Neural progenitor cell (in vitro differentiated cells): ENCODE measurements at regions not wholly inside any gene's neighbourhood (a gene's known extent, or its start where the extent isn't known, plus 50 kb on each side); places are given as distances from the start of the nearest gene placed in this dataset.
"Not testable (repeated sequence)": the region's sequence is repeated elsewhere in the genome, so short reads cannot be mapped to it uniquely, and the experiment has no call there.

Source experiments
- DNase-seq: peaks from one replicate; pipeline ENCODE4 v3.0.0-alpha.2; 2016; ENCODE audit warnings: low spot score
- H2AFZ ChIP-seq: fragments of 200-600 bp; sonication (generic); replicated peaks from 2 replicates; pipeline ENCODE4 v1.6.1; 2016; ENCODE audit warnings: antibody characterized with exemption
- H3F3A ChIP-seq: fragments of 200-600 bp; sonication (generic); 2 replicates; pipeline ENCODE4 v1.6.1; 2016; ENCODE audit warnings: antibody characterized with exemption, low read depth
- H3K27ac ChIP-seq: fragments of 200-600 bp; sonication (generic); 2 replicates; pipeline ENCODE4 v1.5.1; 2016; ENCODE audit warnings: mild to moderate bottlenecking
- H3K27me3 ChIP-seq: fragments of 200-600 bp; sonication (generic); 2 replicates; pipeline ENCODE4 v1.6.1; 2016; ENCODE audit warnings: mild to moderate bottlenecking, moderate library complexity
- H3K36me3 ChIP-seq: fragments of 200-600 bp; sonication (generic); 2 replicates; pipeline ENCODE4 v1.5.1; 2016
- H3K4me1 ChIP-seq: fragments of 200-600 bp; sonication (generic); 2 replicates; pipeline ENCODE4 v1.6.1; 2016; ENCODE audit warnings: mixed run types
- H3K4me2 ChIP-seq: fragments of 200-600 bp; sonication (generic); 2 replicates; pipeline ENCODE4 v1.6.1; 2016
- H3K4me3 ChIP-seq: fragments of 200-600 bp; sonication (generic); 2 replicates; pipeline ENCODE4 v1.5.1; 2016
- H3K79me2 ChIP-seq: fragments of 200-600 bp; sonication (generic); 2 replicates; pipeline ENCODE4 v1.6.1; 2016; ENCODE audit warnings: low read depth
- H3K9ac ChIP-seq: fragments of 200-600 bp; sonication (generic); 2 replicates; pipeline ENCODE4 v1.6.1; 2016
- H3K9me3 ChIP-seq: fragments of 200-600 bp; sonication (generic); 2 replicates; pipeline ENCODE4 v1.5.1; 2016; ENCODE audit warnings: low read depth
- H4K20me1 ChIP-seq: fragments of 200-600 bp; sonication (generic); 2 replicates; pipeline ENCODE4 v1.6.1; 2016; ENCODE audit warnings: low read depth
- H3K27ac Mint-ChIP-seq: 3 replicates; pipeline ENCODE4 v1.8.0; 2021; ENCODE audit warnings: mixed read lengths
- H3K27me3 Mint-ChIP-seq: 2 replicates; pipeline ENCODE4 v1.8.0; 2022; ENCODE audit warnings: low read depth, mild to moderate bottlenecking, inconsistent platforms, moderate library complexity, mixed read lengths; ENCODE audit not compliant: insufficient read depth
- H3K36me3 Mint-ChIP-seq: 3 replicates; pipeline ENCODE4 v1.8.0; 2021; ENCODE audit warnings: mixed read lengths
- H3K4me1 Mint-ChIP-seq: 3 replicates; pipeline ENCODE4 v1.8.0; 2021; ENCODE audit warnings: mixed read lengths
- H3K4me3 Mint-ChIP-seq: 3 replicates; pipeline ENCODE4 v1.8.0; 2021; ENCODE audit warnings: mild to moderate bottlenecking, moderate library complexity, mixed read lengths
- H3K9me3 Mint-ChIP-seq: 3 replicates; pipeline ENCODE4 v1.8.0; 2020; ENCODE audit warnings: mixed read lengths
- EZH2 ChIP-seq: fragments of 200-600 bp; sonication (generic); IDR thresholded peaks from 2 replicates; pipeline ENCODE4 v1.6.1; 2017; ENCODE audit warnings: antibody characterized with exemption, mild to moderate bottlenecking, moderate library complexity
- EZH2phosphoT487 ChIP-seq: fragments of 200-600 bp; sonication (generic); IDR thresholded peaks from 2 replicates; pipeline ENCODE4 v1.6.1; 2017; ENCODE audit warnings: antibody characterized with exemption
- TF ChIP-seq, protein P1 (sequence below): fragments of 200-600 bp; sonication (generic); IDR thresholded peaks from 2 replicates; pipeline ENCODE4 v1.5.1; 2017; ENCODE audit warnings: antibody characterized with exemption, mild to moderate bottlenecking

DNA sequence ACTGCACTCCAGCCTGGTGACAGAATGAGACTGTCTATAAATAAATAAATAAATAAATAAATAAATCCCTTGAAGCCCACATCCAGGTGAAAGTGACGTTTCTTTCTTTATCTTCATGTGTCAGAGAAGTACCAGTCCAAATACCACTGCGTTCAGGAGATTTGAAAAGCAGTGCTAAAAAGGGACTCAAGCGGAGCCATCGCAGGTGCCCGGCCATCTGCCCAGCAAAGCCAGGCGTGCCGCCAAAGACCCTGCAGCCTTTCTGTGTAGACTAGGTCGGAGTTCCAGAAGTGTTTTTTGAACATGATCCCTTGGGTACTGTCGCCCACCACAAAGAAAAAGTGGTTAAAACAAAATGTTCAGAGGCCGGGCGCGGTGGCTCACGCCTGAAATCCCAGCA, 65.7 kb upstream of the CEP85L start:
- no peaks in the 10 kb centered on the region for H3K79me2 ChIP-seq
- no peaks in the 10 kb centered on the region for H3F3A ChIP-seq
- no peak overlapping the region for H3K4me3 ChIP-seq
- Mint-ChIP-seq H3K4me3 (no peak overlapping the region), H3K36me3 (no peaks in the 10 kb centered on the region), H3K4me1 (peaks cover 10% of the 10 kb centered on the region), H3K9me3 (peaks cover 9% of the 10 kb centered on the region), H3K27ac (no peak overlapping the region), H3K27me3 (peaks cover 4% of the 10 kb centered on the region)
- no peak for DNase-seq
- no peaks in the 10 kb centered on the region for H3K27me3 ChIP-seq
- H4K20me1 ChIP-seq, result no peaks in the 10 kb centered on the region
- H3K4me2 ChIP-seq, result no peak overlapping the region
- TF ChIP-seq EZH2 (no peak), EZH2phosphoT487 (no peak)
- TF ChIP-seq, protein P1, sequence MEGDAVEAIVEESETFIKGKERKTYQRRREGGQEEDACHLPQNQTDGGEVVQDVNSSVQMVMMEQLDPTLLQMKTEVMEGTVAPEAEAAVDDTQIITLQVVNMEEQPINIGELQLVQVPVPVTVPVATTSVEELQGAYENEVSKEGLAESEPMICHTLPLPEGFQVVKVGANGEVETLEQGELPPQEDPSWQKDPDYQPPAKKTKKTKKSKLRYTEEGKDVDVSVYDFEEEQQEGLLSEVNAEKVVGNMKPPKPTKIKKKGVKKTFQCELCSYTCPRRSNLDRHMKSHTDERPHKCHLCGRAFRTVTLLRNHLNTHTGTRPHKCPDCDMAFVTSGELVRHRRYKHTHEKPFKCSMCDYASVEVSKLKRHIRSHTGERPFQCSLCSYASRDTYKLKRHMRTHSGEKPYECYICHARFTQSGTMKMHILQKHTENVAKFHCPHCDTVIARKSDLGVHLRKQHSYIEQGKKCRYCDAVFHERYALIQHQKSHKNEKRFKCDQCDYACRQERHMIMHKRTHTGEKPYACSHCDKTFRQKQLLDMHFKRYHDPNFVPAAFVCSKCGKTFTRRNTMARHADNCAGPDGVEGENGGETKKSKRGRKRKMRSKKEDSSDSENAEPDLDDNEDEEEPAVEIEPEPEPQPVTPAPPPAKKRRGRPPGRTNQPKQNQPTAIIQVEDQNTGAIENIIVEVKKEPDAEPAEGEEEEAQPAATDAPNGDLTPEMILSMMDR, result no peak
- no peak overlapping the region for H2AFZ ChIP-seq
- no peaks in the 10 kb centered on the region for H3K4me1 ChIP-seq
- no peaks in the 10 kb centered on the region for H3K9me3 ChIP-seq
- H3K27ac ChIP-seq, result no peak overlapping the region
- no peaks in the 10 kb centered on the region for H3K36me3 ChIP-seq
- H3K9ac ChIP-seq, result no peak overlapping the region

DNA sequence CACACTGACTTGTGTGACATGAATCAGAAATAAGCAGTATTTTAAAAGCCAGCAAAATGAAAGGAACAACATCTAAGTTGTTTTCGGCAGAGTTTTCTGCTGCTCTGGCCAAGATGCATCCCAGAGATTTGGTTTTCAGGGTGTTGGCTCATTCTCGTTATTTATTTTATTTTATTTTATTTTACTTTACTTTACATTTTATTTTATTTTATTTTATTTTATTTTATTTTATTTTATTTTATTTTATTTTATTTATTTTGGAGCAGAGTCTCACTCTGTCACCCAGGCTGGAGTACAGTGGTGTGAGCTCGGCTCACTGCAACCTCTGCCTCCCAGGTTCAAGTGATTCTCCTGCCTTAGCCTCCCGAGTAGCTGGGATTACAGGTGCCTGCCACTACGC, 64.5 kb upstream of the CEP85L start:
- H3K4me1 Mint-ChIP-seq, result peaks cover 10% of the 10 kb centered on the region

DNA sequence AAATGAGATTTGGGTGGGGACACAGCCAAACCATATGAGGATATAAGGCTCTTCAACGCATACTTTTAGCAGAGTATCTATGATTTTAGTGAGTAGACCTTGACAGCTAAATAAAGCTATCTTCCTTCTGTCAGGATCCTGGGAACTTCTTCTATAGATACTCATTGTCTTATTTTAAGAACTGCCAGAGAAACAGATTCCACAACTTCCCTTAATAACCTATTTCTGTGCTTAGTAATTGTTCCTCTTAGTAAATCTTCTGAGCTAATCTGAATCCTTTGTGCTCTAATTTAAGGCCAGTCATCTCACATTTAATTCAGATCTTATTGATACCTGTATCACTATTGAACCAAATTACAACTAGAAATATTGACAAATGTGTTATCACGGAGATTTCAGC, 64.0 kb upstream of the CEP85L start:
- DNase-seq, result no peak
- H3K27me3 Mint-ChIP-seq, result peaks cover 4% of the 10 kb centered on the region
- Histone ChIP-seq H3K27ac (no peak overlapping the region), H3F3A (no peaks in the 10 kb centered on the region), H3K4me3 (no peak overlapping the region), H3K9ac (no peak overlapping the region), H2AFZ (no peak overlapping the region), H3K27me3 (no peaks in the 10 kb centered on the region), H3K4me2 (no peak overlapping the region), H3K4me1 (no peaks in the 10 kb centered on the region), H4K20me1 (no peaks in the 10 kb centered on the region), H3K79me2 (no peaks in the 10 kb centered on the region), H3K9me3 (no peaks in the 10 kb centered on the region), H3K36me3 (no peaks in the 10 kb centered on the region)
- H3K27ac Mint-ChIP-seq, result no peak overlapping the region
- no peak overlapping the region for H3K4me3 Mint-ChIP-seq
- peaks cover 9% of the 10 kb centered on the region for H3K9me3 Mint-ChIP-seq
- H3K36me3 Mint-ChIP-seq, result no peaks in the 10 kb centered on the region
- H3K4me1 Mint-ChIP-seq, result peaks cover 10% of the 10 kb centered on the region
- TF ChIP-seq, protein P1, result no peak
- no peak for TF ChIP-seq EZH2
- no peak for TF ChIP-seq EZH2phosphoT487

More for the DNA sequence above, 64.5 kb upstream of the CEP85L start:
- not testable (repeated sequence) for H3K9me3 Mint-ChIP-seq, H3K4me3 Mint-ChIP-seq, H3K79me2 ChIP-seq, H3K27me3 ChIP-seq, H3K9ac ChIP-seq, H3K9me3 ChIP-seq, H3K36me3 Mint-ChIP-seq, H3K4me1 ChIP-seq, DNase-seq, H3K27me3 Mint-ChIP-seq, H2AFZ ChIP-seq, H3K27ac Mint-ChIP-seq, H4K20me1 ChIP-seq, H3K27ac ChIP-seq, H3F3A ChIP-seq, H3K4me2 ChIP-seq, H3K36me3 ChIP-seq, H3K4me3 ChIP-seq

DNA sequence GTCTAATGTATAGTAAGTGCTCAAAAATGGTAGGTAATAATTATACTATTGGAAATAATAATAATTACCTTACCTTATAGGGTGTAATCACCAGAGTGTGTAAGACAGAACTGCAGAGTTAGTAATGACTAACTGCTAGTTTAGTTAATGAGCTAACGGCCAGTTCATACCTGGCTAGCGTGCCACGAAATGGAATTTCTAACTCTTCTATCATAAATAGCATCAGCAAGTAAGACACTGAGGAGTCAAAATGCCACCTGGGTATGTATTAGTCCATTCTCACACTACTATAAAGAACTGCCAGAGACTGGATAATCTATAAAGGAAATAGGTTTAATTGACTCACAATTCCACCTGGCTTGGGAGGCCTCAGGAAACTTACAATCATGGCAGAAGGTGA, 63.4 kb upstream of the CEP85L start:
- Histone ChIP-seq H3K27ac (no peak overlapping the region), H4K20me1 (no peaks in the 10 kb centered on the region), H3K79me2 (no peaks in the 10 kb centered on the region), H3K9ac (no peak overlapping the region), H3F3A (no peaks in the 10 kb centered on the region), H2AFZ (no peak overlapping the region), H3K9me3 (no peaks in the 10 kb centered on the region), H3K4me2 (no peak overlapping the region), H3K4me1 (no peaks in the 10 kb centered on the region), H3K4me3 (no peak overlapping the region), H3K27me3 (no peaks in the 10 kb centered on the region), H3K36me3 (no peaks in the 10 kb centered on the region)
- Mint-ChIP-seq H3K4me3 (no peak overlapping the region), H3K27me3 (peaks cover 4% of the 10 kb centered on the region), H3K9me3 (peaks cover 9% of the 10 kb centered on the region), H3K36me3 (no peaks in the 10 kb centered on the region), H3K27ac (no peak overlapping the region), H3K4me1 (peaks cover 15% of the 10 kb centered on the region)
- no peak for DNase-seq
- TF ChIP-seq EZH2 (no peak), EZH2phosphoT487 (no peak)
- TF ChIP-seq, protein P1, result no peak
